Lower leg skin (tissue), 3 donors: ENCODE measurements at regions not wholly inside any gene's neighbourhood (a gene's known extent, or its start where the extent isn't known, plus 50 kb on each side); places are given as distances from the start of the nearest gene placed in this dataset.

Source experiments
- POLR2A ChIP-seq, 2 donors: fragments of 450-650 bp; IDR thresholded peaks; one replicate each; pipeline ENCODE4 v1.6.1; 2016 to 2017; ENCODE audit warnings: antibody characterized with exemption in 2 of 2, mild to moderate bottlenecking in 1 of 2, moderate library complexity in 1 of 2
- TF ChIP-seq, protein P1 (sequence below), 3 donors: fragments of 450-650 bp; IDR thresholded peaks; one replicate each; pipeline ENCODE4 v1.5.1; 2016; ENCODE audit warnings: antibody characterized with exemption in 3 of 3, mild to moderate bottlenecking in 3 of 3, moderate library complexity in 2 of 3

DNA sequence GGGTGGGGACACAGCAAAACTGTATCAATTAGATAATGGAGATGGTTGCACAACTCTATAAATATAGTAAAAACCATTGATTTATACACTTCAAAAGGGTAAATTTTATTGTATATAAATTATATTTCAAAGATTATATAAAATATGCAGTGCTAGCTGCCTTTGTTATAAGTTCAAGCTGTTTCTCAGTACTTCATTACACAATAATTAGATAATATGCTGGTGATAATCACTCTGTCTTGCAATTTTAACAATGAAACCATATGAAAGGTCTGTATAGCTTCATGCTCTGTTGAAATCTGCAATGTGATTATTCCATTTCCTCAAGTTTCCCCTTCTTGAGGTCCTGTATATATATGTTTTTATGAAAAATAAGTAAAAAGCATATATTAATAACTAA lies 73.4 kb upstream of the PLS3 start:
- TF ChIP-seq, protein P1, sequence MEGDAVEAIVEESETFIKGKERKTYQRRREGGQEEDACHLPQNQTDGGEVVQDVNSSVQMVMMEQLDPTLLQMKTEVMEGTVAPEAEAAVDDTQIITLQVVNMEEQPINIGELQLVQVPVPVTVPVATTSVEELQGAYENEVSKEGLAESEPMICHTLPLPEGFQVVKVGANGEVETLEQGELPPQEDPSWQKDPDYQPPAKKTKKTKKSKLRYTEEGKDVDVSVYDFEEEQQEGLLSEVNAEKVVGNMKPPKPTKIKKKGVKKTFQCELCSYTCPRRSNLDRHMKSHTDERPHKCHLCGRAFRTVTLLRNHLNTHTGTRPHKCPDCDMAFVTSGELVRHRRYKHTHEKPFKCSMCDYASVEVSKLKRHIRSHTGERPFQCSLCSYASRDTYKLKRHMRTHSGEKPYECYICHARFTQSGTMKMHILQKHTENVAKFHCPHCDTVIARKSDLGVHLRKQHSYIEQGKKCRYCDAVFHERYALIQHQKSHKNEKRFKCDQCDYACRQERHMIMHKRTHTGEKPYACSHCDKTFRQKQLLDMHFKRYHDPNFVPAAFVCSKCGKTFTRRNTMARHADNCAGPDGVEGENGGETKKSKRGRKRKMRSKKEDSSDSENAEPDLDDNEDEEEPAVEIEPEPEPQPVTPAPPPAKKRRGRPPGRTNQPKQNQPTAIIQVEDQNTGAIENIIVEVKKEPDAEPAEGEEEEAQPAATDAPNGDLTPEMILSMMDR (IDR thresholded peaks at IDR 0.05): no peak
- TF ChIP-seq POLR2A (IDR thresholded peaks at IDR 0.05): no peak
